ENCODE measurements at regions not wholly inside any gene's neighbourhood (a gene's known extent, or its start where the extent isn't known, plus 50 kb on each side); places are given as distances from the start of the nearest gene placed in this dataset.

DNA sequence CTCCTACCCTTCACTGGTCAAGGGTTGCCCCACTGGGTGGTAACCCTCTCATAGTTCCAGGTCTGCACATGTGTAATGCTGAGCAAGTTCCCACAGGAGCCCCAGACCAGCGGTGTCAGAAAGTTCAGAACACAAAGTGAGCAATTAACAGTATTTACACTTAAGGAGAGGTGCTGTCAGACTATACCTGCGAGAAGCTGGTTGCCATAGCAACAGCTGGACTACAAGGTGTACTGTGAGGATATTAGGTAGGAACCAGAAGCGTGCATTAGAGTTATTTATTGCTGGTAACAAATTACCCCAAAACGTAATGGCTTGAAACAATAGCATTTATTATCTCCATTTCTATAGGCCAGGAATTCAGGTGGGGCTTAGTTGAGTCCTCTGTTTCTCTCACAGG is 317.0 kb upstream of the RPS23 start:
- TF ChIP-seq, protein P1, sequence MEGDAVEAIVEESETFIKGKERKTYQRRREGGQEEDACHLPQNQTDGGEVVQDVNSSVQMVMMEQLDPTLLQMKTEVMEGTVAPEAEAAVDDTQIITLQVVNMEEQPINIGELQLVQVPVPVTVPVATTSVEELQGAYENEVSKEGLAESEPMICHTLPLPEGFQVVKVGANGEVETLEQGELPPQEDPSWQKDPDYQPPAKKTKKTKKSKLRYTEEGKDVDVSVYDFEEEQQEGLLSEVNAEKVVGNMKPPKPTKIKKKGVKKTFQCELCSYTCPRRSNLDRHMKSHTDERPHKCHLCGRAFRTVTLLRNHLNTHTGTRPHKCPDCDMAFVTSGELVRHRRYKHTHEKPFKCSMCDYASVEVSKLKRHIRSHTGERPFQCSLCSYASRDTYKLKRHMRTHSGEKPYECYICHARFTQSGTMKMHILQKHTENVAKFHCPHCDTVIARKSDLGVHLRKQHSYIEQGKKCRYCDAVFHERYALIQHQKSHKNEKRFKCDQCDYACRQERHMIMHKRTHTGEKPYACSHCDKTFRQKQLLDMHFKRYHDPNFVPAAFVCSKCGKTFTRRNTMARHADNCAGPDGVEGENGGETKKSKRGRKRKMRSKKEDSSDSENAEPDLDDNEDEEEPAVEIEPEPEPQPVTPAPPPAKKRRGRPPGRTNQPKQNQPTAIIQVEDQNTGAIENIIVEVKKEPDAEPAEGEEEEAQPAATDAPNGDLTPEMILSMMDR (IDR thresholded peaks at IDR 0.05): no peak
- TF ChIP-seq POLR2AphosphoS5 (IDR thresholded peaks at IDR 0.05; ENCODE audit: low read depth, low read length) (no peak), REST (IDR thresholded peaks at IDR 0.05; ENCODE audit: insufficient read depth in 1 of 2, low read depth in 2 of 2, low read length in 1 of 2) (no peak), TCF7L2 (IDR thresholded peaks at IDR 0.05; ENCODE audit: low read depth, low read length) (no peak)
